DND-41 (cell line): ENCODE measurements at regions not wholly inside any gene's neighbourhood (a gene's known extent, or its start where the extent isn't known, plus 50 kb on each side); places are given as distances from the start of the nearest gene placed in this dataset.
"Not testable (repeated sequence)": the region's sequence is repeated elsewhere in the genome, so short reads cannot be mapped to it uniquely, and the experiment has no call there.

Experiments used
- ATAC-seq: fragments of 200-7000 bp; cut with Tn5 transposase; 3 replicates; pipeline ENCODE4 v1.9.1; 2021; ENCODE audit warnings: low read depth; ENCODE audit not compliant: insufficient read depth
- DNase-seq: peaks from one replicate; pipeline ENCODE4 v3.0.0-alpha.2; 2020
- H2AFZ ChIP-seq: 2 replicates; pipeline ENCODE4 v1.6.0; 2012; ENCODE audit warnings: low read depth, low read length
- H3K27ac ChIP-seq: 2 replicates; pipeline ENCODE4 v1.5.1; 2012; ENCODE audit warnings: low read length, inconsistent platforms
- H3K27me3 ChIP-seq: fragments of 200-600 bp; sonication (generic); 2 replicates; pipeline ENCODE4 v1.6.0; 2012; ENCODE audit warnings: low read length, mild to moderate bottlenecking, inconsistent platforms; ENCODE audit not compliant: insufficient read depth, poor library complexity
- H3K36me3 ChIP-seq: 2 replicates; pipeline ENCODE4 v1.5.1; 2012; ENCODE audit warnings: low read length, inconsistent platforms; ENCODE audit not compliant: insufficient read depth
- H3K4me1 ChIP-seq: 2 replicates; pipeline ENCODE4 v1.5.1; 2012; ENCODE audit warnings: mild to moderate bottlenecking, low read length; ENCODE audit not compliant: insufficient read depth
- H3K4me2 ChIP-seq: 2 replicates; pipeline ENCODE4 v1.6.0; 2012; ENCODE audit warnings: mild to moderate bottlenecking, moderate library complexity, low read length, inconsistent platforms; ENCODE audit not compliant: insufficient read depth
- H3K4me3 ChIP-seq, 2 experiments: fragments of 200-600 bp in 1 of 2; shearing (Covaris generic) in 1 of 2; 2 replicates each; pipeline ENCODE4 v1.5.1; 2012 to 2016; ENCODE audit warnings: inconsistent platforms in 2 of 2, low read length in 2 of 2, mild to moderate bottlenecking in 2 of 2, low read depth in 1 of 2, moderate library complexity in 1 of 2
- H3K79me2 ChIP-seq: 2 replicates; pipeline ENCODE4 v1.6.0; 2012; ENCODE audit warnings: low read length, inconsistent platforms; ENCODE audit not compliant: insufficient read depth
- H3K9ac ChIP-seq: 2 replicates; pipeline ENCODE4 v1.6.0; 2012; ENCODE audit warnings: low read depth, mild to moderate bottlenecking, inconsistent platforms, low read length, moderate library complexity
- H3K9me3 ChIP-seq: 2 replicates; pipeline ENCODE4 v1.5.1; 2012; ENCODE audit warnings: low read length, moderate library complexity, mild to moderate bottlenecking, inconsistent platforms; ENCODE audit not compliant: insufficient read depth, severe bottlenecking
- H4K20me1 ChIP-seq: 2 replicates; pipeline ENCODE4 v1.6.0; 2012; ENCODE audit warnings: low read length; ENCODE audit not compliant: insufficient read depth
- CTCF ChIP-seq: IDR thresholded peaks from 2 replicates; pipeline ENCODE4 v1.5.1; 2012; ENCODE audit warnings: borderline replicate concordance, low read length, moderate library complexity, mild to moderate bottlenecking; ENCODE audit not compliant: poor library complexity, severe bottlenecking; ENCODE audit errors: extremely low read depth
- EZH2 ChIP-seq: IDR thresholded peaks from 3 replicates; pipeline ENCODE4 v1.6.1; 2012; ENCODE audit warnings: borderline replicate concordance, low read depth, mild to moderate bottlenecking, moderate library complexity, low read length, inconsistent platforms; ENCODE audit not compliant: severe bottlenecking

GRCh38 chr9:764105-764524 is 77.4 kb upstream of the DMRT1 start:
- TF ChIP-seq CTCF (peak; percentile 76), EZH2 (no peak)
- no peak overlapping the region for H3K4me2 ChIP-seq
- no peaks in the 10 kb centered on the region for H3K4me1 ChIP-seq
- no peaks in the 10 kb centered on the region for H3K79me2 ChIP-seq
- no peaks in the 10 kb centered on the region for H3K27me3 ChIP-seq
- no peak overlapping the region for H3K4me3 ChIP-seq
- H3K36me3 ChIP-seq: no peaks in the 10 kb centered on the region
- no peak overlapping the region for H3K9ac ChIP-seq
- H4K20me1 ChIP-seq: no peaks in the 10 kb centered on the region
- no peak overlapping the region for H2AFZ ChIP-seq
- no peak overlapping the region for H3K27ac ChIP-seq
- ATAC-seq (peak; percentile 84), DNase-seq (peak; percentile 35)
- no peaks in the 10 kb centered on the region for H3K9me3 ChIP-seq

- Histone ChIP-seq H3K27me3 (no peaks in the 10 kb centered on the region), H3K27ac (no peak overlapping the region), H3K9me3 (no peaks in the 10 kb centered on the region), H3K4me1 (no peaks in the 10 kb centered on the region), H3K4me3 (no peak overlapping the region), H3K4me2 (no peak overlapping the region), H3K36me3 (no peaks in the 10 kb centered on the region), H3K79me2 (no peaks in the 10 kb centered on the region), H2AFZ (no peak overlapping the region), H4K20me1 (no peaks in the 10 kb centered on the region), H3K9ac (no peak overlapping the region)
- ATAC-seq: no peak
- TF ChIP-seq EZH2: no peak
- no peak for TF ChIP-seq CTCF
- DNase-seq: no peak
These were observed 76.5 kb upstream of the DMRT1 start for GRCh38 chr9:764986-765385.

GRCh38 chr9:767061-767561 is 74.4 kb upstream of the DMRT1 start:
- not testable (repeated sequence) for DNase-seq, H3K27ac ChIP-seq, H3K4me3 ChIP-seq, H4K20me1 ChIP-seq, H3K9me3 ChIP-seq, H3K36me3 ChIP-seq, H2AFZ ChIP-seq, H3K79me2 ChIP-seq, H3K4me1 ChIP-seq, ATAC-seq, H3K4me2 ChIP-seq, H3K27me3 ChIP-seq, H3K9ac ChIP-seq

- no peak for TF ChIP-seq EZH2
- TF ChIP-seq CTCF: no peak
- Histone ChIP-seq H3K79me2 (no peaks in the 10 kb centered on the region), H3K27me3 (no peaks in the 10 kb centered on the region), H3K4me1 (no peaks in the 10 kb centered on the region), H3K27ac (no peak overlapping the region), H3K4me3 (no peak overlapping the region), H3K4me2 (no peak overlapping the region), H3K36me3 (no peaks in the 10 kb centered on the region), H4K20me1 (no peaks in the 10 kb centered on the region), H3K9ac (no peak overlapping the region), H3K9me3 (no peaks in the 10 kb centered on the region), H2AFZ (no peak overlapping the region)
- no peak for ATAC-seq
- no peak for DNase-seq
These were observed 65.4 kb upstream of the DMRT1 start for GRCh38 chr9:776086-776485.
